ENCODE measurements at regions not wholly inside any gene's neighbourhood (a gene's known extent, or its start where the extent isn't known, plus 50 kb on each side); places are given as distances from the start of the nearest gene placed in this dataset.

DNA sequence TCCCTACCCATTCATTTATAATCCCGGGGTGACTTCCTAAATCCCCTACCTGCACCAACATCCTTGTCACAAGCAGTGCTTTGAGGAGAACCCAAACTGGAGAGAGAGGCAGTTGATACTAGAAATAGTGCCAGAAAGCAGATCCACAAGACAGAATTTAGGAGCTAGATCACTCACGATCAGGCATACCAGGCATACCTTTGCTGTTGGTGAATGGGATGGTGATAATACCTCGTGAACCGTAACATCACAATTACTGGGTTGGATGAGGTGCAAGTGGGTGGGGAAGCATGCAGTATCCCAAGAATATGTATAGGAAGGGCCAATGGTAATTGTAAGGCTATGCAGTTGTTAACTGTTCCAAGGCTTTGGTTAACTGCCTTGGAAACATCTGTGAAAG lies 129.3 kb downstream of the TMA16 start:
- no peak for DNase-seq

DNA sequence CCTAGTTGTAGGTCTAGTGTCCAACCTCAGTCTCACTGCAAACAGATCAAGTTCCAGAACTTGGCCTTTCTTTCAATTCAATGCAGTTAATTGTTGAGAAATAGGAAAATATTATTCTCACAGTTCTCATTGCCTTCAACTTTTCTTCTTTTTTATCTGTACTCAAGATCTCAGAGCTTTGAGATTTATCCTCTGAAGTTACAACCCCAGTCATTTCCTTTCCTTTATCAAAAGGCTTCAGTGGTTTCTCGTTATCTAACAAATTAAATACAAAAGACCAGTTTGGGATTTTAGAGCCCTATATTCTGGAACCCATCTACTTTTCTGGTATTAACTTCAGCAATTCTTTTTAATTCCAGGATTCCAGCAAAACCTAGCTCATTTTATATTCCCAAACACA lies 130.2 kb downstream of the TMA16 start:
- no peak for DNase-seq

DNA sequence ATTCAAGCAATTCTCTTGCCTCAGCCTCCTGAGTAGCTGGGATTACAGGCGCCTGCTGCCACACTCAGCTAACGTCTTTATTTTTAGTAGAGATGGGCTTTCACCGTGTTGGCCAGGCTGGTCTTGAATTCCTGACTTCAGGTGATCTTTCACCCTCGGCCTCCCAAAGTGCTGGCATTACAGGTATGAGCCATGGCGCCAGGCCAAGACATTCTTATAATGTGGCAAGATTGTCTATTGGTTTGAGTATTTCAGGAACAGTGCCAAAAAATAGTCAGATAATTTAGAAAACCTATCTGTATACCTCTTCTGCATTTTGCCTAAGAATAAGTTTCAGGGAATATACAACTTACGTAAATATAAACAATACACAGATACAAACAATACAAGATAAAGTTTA lies 136.8 kb downstream of the TMA16 start:
- DNase-seq: no peak

DNA sequence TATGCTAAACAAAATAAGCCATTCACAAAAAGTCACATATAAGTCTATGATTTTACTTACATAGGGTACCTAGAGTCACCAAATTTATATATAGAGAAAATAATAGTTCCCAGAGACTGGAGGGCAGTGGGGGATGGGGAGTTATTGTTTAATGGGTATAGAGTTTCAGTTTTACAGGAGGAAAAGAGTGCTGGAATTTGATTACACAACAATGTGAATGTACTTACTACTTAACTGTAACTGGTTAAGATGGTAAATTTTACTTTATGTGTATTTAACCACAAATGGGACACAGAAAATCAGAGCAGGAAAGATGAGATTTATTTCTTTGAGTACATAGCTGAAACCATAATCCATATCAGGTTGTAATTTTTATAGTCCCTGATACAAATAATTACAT lies 144.4 kb downstream of the TMA16 start:
- DNase-seq: no peak

DNA sequence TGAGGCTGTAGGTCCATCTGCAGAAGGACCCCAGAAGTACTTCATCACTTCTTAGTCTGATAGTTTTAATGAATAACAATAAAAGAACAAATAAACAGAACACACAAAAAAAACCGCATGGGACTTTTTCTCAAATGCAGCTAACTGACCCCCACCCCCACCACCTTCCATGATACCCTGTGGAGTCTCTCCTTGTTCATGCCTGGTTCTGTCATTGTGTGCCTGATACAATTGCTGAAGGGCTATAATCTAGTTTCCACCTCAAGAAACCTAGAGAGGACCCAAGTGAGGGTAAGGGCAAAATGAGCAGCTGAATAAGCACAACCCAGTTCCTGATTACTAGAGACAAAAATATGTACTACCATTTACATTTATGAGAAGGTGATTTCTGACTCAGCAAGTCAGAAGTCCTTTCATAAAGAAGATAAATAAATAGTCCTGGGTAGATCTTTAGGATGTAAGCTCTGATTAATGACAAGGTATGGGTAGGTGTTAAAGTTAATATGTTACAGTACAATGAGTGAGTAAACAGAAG lies 155.1 kb downstream of the TMA16 start:
- no peak for DNase-seq

DNA sequence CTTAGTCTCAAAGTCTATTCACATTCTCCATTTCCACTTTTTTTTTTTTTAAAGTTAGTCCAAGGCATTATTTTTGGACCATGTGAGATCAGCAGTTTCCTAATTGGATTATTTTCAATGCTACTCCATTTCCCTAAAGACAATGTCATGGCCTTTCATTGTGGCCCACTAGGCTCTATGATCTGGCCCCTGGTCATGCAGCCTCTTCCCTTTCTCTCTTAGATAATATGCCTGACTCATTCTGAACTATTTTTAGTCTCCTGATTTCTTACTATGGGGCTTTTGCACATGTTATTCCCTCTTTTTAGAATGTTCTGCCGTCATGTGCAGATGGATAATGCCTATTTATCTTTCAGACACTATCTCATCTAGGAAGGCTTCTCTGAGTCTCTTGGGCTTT lies 157.3 kb downstream of the TMA16 start:
- no peak for DNase-seq

DNA sequence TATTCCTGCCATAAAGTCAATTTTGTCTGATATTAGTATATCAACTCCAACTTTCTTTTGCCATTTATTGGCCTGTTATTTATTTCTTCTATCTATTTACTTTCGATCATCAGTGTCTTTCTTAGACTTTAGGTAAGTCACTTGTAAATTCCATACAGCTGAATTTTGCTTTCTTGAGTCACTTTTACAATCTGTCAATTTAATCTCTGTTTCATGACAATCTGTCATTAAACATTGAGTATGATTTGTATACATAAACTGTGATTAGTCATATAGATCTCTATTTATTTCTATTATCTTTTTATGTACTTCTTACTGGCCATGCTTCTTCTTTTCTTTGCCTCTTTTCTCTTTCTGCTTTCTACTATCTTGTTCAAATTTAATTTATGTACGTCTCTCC lies 160.1 kb downstream of the TMA16 start:
- DNase-seq: no peak

DNA sequence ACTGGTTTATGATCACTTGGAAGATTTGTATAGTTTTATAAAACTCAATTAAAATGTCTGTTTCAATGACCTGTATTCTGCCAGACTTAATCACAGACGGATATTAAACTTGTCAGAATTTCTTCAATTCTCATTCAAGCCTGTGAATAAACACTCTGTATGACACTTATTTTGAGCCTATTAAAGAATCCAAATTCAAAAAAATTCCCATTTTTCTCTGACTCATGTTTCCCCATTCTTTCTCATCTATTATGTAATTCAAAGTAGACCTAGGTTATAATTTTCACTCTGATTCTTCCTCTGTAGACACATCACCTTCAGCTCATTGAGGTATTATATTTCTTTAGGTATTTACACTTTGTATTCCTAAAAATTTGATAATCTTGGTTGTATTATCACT lies 166.1 kb downstream of the TMA16 start:
- DNase-seq: no peak

DNA sequence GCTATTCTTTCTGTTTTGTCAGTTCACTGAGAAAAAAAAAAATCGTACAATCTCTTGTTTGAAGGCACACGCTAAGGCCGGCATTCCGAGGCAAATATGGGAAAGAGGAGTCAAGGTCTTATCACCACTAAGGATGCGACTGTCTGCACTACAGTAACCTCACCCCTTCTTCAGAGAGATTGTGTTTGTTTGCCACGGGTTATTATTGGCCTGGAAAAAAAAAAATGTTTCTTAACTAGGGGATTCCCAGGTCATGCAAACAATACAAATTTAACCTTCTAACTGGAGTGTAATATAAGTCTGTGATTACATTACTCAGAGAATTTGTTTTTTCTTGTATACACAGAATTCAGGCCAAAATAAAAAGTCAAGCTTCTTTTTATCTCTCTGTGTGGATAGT lies 168.3 kb downstream of the TMA16 start:
- no peak for DNase-seq

DNA sequence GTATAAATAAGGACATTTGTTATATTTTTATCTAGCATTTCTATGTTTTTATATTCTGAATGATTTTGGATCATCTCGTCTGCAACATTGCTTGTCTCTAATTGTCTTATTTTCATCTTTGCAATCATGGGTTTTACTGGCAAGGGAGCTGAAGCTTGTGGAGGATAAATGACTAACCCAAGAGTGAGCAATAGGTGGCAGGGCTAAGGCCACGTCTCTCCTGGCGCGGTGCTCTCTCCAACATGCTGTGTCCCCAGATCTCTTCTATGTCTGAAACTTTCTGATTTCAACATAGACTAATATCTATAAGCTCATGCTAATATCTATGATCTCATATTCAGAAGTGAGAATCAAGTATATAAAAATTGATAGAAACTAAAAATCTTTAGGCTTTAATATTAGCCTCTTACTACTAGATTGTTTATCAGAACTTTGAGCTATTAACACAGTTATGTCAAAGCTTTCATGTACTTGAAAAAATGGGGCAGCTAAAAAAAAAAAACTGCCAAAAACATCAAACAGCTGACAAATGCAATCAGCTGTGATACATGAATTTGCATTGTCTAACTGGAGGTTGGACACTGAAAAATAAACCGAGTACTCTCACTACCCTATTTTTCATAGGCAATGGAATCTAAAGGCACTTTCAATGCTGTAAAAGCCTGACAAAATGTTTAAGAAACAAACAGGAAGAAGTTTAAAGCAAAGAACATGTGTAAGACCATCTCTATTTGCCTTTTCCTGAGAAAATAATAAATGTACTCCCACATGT lies 169.2 kb downstream of the TMA16 start:
- no peak for DNase-seq

DNA sequence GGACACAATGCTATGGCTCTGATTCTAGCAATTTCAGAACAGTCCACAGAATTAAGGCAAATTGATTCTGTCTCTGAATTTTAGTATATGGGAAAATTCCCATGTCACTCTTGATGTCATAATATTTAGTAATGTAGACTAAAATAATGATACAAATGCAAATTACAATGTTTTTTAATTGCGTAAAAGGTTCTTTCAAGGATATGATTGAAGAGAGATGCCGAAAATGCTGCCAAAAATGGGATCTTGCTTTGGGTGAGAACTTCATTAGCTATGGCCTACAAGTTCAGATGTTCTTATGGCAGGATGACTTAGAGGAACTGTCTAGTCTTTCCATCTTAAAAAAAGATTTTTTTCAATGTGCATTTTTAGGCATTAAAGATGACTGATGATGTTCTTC lies 170.6 kb downstream of the TMA16 start:
- no peak for DNase-seq

DNA sequence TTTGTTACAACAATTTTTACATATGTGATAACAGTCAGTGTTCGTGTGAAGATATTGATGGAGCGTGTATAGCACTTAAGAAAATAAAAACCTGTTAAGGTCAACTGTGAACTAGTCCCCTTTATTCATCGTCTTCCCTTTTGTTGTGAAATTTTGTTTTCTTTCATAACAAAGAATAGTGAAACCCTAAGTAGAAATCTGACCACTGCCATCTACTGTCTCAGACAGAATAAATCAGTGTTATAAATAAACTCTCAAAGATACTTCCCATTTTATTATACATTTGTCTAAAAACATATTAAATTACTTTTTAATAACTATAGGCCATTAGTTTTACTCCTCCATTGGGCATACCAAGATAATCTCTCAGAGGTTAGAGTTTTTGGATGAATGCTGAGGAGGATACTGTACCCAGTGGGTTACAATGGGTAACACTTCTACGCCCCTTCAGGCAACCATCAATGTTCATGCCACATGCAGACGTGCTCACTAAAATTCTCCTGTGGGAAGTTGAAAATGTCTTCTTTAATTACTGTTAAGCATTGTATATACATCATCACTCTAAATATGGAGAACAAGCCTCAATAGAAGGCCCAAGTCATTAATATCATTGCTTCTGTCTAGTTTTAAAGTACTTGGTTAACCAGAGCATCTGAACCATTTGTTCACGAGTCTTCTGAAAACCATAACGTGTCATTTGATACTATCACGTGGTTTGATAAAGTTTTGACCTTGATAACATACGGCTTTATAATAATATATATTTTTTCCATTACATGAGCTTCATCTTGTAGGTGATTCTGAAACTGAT lies 171.2 kb downstream of the TMA16 start:
- DNase-seq: no peak

DNA sequence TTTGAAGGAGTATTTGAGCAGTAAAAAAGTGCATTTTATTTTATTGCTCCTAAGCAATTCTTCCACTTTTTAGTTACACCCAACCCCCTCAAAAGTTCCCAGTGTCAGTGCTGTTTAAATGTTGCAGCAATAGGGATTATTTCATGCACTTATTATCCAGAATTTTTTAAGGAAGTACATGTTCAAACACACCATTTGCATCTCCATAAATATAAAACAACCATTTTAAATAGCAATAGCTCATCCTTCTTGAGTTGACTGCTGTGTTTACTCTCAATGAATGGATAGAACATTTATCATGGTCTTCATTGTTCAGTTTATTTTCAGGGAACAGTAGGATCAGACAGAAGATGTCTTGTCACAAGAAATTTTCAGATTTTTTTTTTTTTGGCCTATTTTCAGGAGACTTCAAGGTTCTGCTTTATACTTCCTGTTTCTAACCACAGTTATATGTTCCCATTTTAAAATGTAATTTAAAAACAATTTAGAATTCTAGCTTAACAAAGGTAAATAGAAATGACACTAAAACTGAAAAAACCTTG lies 171.9 kb downstream of the TMA16 start:
- DNase-seq: no peak

DNA sequence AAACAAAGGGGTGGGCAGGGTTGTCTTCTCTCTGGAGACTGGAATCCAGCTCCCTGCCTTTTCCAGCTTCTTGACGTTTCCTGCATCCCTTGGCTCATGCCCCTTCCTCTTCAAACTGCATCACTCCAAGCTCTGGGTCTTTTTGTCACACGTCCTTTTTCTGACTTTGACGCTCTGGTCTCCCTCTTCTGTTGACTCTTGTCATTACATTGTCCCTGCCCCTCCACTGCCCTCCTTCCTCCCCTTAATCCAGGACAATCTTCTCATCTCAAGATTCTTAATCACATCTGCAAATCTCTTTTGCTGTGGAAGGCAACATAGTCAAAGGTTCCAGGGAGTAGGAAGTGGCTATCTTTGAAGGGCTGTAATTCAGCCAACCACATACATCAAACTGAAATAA lies 178.3 kb downstream of the TMA16 start:
- DNase-seq: no peak

DNA sequence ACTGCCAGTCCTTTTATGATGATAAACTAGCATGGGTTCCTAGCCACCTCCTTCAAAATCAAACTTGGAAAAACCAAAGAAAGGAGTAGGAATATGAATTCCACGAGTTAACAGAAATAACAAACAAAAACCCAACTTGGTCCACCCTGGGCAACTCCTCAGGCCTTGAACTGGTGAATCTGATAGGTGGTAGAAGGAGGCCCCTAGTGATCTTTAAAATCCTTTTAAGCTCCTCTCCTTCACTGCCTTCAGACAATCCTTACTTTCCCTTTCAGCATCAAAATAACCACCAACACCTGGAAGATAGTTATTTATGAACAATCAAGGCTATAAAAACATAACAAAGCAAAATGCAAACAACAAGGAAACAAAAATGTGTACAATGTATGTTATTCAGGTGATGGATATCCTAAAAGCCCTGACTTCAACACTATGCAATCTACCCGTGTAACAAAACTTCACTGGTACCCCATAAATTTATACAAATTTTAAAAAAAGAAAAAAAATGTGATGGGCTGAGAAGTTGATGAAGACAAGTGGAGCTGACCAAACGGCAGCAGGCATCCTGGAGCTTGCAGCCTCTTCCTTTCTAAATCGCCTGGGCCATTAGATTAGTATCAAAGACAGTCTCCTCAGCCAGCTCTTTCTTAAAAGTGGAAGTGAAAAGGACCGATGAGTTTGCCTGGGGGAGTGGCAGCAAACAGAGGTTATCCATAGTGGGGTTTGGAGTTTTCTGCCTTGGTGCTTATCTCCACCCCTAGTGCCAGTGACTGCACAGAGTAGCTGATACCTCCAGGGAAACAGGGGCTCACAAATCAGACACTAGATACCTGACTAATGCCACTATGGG lies 179.6 kb downstream of the TMA16 start:
- no peak for DNase-seq

DNA sequence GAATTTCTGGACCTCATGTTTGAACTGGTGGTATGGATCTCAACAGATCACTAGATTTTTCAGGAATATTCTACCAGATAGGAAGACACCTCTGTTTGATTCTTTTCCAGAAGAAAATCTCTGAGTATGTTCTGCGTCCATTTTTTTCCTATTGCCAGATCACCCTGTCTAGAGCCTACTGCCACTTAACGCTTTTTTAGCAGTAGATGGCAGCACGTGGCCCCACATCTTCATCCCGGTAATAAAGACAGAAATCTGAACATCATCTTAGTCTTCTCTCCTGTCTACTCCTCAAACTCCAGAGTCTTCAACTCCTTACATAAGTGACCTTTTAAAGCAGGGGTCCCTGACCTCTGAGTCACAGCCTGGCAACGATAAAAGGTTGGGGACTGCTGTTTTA lies 184.7 kb downstream of the TMA16 start:
- DNase-seq: peak in 1 of 2 experiments; percentile 4

DNA sequence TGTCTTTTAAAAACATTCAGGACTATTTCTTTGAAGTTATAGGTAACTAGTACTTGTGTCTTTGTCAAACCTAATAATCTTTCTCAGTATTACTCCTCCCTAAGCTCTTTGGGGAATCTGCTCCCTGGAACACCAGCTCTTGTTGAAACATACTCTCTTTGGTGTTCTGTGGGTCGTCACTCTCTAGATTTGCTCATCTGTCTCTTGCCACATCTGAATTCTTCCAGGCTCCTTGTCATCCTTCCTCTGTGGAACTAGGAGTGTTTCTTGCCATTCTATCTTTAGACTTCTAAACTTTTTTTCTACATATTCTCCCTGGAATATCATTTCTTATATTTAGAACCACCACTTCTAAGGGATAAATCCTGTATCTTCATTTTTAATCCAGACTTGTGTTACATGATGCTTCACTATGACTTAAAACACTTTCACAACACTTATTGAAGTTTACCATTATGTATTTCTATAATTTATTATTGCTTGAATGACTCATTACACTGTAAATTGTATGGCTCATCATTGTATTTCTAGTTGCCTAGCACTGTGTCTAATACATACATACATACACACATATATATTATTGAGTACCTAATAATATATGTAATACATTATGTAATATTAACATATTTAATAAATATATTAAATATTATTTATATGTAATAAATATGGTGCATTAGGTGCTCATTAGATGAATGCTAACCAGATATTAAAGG lies 186.1 kb downstream of the TMA16 start:
- DNase-seq: no peak

DNA sequence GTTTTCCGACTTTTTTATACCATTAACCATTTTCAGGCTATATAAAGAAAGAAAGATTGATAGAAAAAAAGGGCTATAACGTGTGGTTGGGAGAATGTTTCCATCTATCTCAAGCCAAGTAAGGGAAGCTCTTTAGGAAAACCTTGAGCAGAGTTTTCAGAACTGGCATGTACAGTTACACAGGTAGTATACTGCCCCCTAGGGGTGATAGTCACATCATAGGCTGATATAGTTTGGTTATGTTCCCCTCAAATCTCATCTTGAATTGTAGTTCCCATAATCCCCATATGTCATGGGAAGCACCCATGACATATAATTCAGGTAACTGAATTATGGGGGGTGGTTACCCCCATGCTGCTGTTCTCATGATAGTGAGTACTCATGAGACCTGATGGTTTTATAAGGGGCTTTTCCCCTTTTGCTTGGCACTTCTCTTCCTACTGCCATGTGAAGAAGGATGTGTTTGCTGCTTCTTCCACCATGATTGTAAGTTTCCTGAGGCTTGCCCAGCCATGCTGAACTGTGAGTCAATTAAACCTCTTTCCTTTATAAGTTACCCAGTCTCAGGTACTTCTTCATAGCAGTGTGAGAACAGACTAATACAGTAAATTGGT lies 186.8 kb downstream of the TMA16 start:
- DNase-seq: peak in 1 of 2 experiments; percentile 41

DNA sequence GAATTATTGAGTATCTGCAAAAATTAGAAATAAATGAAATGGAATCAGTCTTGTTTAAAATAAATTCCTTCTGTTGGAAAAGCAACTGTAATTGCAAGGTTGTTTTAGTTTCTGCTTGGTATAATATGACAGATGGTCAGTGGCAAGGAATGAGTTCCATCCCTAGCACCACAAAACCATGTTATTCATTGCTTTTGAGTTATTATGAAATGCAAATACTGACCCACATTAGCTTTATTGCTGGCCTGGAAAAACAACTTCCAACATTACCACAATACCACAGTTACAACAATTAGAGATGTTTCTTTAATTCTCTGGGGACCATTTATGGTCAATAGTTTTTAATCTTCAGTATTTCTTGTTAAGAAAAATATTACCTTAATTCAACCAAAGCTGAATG lies 194.4 kb downstream of the TMA16 start:
- no peak for DNase-seq

DNA sequence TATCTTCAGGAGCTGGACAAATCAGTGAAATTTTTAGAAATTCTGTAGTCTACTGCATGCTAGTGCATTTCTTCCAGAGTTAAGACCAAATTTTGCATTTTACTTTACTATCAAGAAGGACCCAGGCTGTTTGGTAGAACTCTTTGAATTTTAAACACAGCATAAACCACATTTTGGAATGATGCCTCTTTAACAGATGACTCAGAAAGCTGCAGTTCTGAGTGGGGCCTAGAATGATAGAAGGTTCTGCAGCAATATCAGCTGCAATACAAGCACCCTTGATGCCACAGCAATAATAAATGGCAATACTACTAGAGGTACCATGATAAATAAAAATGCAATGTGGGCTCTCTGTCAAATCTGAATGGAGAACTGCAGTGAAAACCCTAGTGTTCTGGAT lies 198.7 kb downstream of the TMA16 start:
- no peak for DNase-seq

DNA sequence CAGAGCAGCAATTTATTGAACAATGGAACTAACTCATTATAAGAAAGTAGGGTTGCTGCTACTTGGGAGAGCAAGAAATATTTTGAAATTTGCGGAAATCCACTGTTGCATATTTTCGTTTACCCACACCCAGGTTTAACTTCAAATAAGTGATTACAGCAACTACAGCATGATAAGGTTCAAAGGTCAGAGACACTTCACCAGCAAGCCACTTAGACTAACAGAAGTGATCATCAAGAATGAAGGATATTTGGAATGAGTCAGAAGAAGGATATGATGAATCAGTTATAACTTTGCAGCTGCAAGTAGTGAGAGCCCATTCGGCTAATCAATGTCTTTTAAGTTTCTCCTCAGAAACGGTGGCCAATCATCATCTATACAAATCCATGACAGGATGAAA lies 199.3 kb downstream of the TMA16 start:
- DNase-seq: no peak

DNA sequence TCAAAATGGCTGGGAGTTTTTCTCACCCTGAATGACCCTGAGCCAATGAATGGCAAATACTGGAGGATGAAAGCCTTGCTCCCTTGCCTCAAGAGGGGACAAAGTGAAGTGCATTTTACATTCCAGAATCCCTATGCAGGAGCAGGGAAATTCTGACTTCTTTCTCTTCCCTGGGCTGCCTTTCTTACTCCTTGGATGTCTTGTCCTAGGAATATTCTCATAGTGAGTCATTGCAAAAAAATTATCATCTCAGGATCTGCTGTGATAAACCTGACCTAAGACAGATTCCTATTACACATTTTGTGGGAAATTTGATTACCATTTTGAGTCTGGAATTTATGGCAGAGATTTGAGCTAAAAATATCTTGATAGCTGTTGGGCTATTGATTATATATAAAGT lies 199.9 kb downstream of the TMA16 start:
- no peak for DNase-seq

Data from NCI-H446 (cell line).